ENCODE measurements at regions not wholly inside any gene's neighbourhood (a gene's known extent, or its start where the extent isn't known, plus 50 kb on each side); places are given as distances from the start of the nearest gene placed in this dataset.

DNA sequence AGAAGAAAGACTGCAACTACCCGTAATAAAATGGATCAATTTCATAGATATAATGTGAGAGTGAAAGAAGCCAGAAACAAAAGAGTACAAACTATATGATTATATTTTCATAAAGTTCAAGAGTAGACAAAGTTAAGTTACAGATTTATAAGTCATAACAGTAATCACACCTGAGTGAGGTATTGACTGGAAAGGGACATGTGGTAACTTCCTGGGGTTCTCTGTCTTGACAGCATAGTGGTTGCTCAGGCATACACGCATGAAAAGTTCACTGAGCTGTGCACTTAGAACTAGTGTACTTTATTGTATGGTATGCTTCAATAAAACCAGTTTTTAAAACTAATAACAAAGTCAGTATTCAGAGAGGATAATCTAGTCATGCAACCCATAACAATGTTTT, 653.6 kb downstream of the EPM2A start (continued):
- TF ChIP-seq NFYB (CRISPR knock-in tag; conservative IDR thresholded peaks at IDR 0.05; ENCODE audit: low read depth) = no peak
- TF ChIP-seq TEAD1 (CRISPR knock-in tag; IDR thresholded peaks at IDR 0.05) = no peak
- TF ChIP-seq, protein P1, sequence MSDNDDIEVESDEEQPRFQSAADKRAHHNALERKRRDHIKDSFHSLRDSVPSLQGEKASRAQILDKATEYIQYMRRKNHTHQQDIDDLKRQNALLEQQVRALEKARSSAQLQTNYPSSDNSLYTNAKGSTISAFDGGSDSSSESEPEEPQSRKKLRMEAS (CRISPR knock-in tag; IDR thresholded peaks at IDR 0.05) = no peak
- TF ChIP-seq, protein P2, sequence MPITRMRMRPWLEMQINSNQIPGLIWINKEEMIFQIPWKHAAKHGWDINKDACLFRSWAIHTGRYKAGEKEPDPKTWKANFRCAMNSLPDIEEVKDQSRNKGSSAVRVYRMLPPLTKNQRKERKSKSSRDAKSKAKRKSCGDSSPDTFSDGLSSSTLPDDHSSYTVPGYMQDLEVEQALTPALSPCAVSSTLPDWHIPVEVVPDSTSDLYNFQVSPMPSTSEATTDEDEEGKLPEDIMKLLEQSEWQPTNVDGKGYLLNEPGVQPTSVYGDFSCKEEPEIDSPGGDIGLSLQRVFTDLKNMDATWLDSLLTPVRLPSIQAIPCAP (CRISPR knock-in tag; IDR thresholded peaks at IDR 0.05) = no peak
- TF ChIP-seq ETV6 (CRISPR knock-in tag; IDR thresholded peaks at IDR 0.05) = no peak
- TF ChIP-seq PRRX2 (CRISPR knock-in tag; IDR thresholded peaks at IDR 0.05) = no peak
- TF ChIP-seq, protein P3, sequence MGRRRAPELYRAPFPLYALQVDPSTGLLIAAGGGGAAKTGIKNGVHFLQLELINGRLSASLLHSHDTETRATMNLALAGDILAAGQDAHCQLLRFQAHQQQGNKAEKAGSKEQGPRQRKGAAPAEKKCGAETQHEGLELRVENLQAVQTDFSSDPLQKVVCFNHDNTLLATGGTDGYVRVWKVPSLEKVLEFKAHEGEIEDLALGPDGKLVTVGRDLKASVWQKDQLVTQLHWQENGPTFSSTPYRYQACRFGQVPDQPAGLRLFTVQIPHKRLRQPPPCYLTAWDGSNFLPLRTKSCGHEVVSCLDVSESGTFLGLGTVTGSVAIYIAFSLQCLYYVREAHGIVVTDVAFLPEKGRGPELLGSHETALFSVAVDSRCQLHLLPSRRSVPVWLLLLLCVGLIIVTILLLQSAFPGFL (CRISPR knock-in tag; IDR thresholded peaks at IDR 0.05; ENCODE audit: borderline replicate concordance) = no peak
- TF ChIP-seq CREM (CRISPR knock-in tag; IDR thresholded peaks at IDR 0.05) = no peak
- TF ChIP-seq ZBTB21 (CRISPR knock-in tag; IDR thresholded peaks at IDR 0.05; ENCODE audit: borderline replicate concordance) = no peak
- TF ChIP-seq, protein P4, sequence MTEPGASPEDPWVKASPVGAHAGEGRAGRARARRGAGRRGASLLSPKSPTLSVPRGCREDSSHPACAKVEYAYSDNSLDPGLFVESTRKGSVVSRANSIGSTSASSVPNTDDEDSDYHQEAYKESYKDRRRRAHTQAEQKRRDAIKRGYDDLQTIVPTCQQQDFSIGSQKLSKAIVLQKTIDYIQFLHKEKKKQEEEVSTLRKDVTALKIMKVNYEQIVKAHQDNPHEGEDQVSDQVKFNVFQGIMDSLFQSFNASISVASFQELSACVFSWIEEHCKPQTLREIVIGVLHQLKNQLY (CRISPR knock-in tag; IDR thresholded peaks at IDR 0.05) = no peak
- no peak for TF ChIP-seq TCF7 (CRISPR knock-in tag; IDR thresholded peaks at IDR 0.05; ENCODE audit: low read depth)

DNA sequence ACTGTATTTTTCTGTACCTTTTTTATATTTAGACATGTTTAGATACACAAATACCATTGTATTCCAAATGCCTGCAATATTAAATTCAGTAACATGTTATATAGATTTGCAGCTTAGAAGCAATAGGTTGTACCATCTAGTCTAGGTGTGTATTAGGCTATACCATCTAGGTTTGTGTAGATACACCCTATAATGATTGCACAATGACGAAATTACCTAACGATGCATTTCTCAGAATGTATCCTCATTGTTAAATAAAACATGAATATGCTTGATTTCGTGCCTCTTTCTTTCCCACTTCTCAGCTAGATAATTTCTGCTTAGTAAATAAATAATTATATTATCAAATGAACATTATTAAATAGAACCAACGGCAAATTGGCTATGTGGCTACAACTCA, 653.0 kb downstream of the EPM2A start:
- Mint-ChIP-seq H3K9me3 (peaks cover 8% of the 10 kb centered on the region; the same call in 1 of the 2 replicates), H3K36me3 (no peaks in the 10 kb centered on the region), H3K4me1 (peaks cover 11% of the 10 kb centered on the region), H3K27me3 (ENCODE audit: low read depth) (no peaks in the 10 kb centered on the region), H3K27ac (no peak overlapping the region), H3K4me3 (no peak overlapping the region)
- TF ChIP-seq, protein P5, sequence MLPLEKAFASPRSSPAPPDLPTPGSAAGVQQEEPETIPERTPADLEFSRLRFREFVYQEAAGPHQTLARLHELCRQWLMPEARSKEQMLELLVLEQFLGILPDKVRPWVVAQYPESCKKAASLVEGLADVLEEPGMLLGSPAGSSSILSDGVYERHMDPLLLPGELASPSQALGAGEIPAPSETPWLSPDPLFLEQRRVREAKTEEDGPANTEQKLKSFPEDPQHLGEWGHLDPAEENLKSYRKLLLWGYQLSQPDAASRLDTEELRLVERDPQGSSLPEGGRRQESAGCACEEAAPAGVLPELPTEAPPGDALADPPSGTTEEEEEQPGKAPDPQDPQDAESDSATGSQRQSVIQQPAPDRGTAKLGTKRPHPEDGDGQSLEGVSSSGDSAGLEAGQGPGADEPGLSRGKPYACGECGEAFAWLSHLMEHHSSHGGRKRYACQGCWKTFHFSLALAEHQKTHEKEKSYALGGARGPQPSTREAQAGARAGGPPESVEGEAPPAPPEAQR (CRISPR knock-in tag; IDR thresholded peaks at IDR 0.05) = no peak
- TF ChIP-seq, protein P6, sequence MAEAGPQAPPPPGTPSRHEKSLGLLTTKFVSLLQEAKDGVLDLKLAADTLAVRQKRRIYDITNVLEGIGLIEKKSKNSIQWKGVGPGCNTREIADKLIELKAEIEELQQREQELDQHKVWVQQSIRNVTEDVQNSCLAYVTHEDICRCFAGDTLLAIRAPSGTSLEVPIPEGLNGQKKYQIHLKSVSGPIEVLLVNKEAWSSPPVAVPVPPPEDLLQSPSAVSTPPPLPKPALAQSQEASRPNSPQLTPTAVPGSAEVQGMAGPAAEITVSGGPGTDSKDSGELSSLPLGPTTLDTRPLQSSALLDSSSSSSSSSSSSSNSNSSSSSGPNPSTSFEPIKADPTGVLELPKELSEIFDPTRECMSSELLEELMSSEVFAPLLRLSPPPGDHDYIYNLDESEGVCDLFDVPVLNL (CRISPR knock-in tag; IDR thresholded peaks at IDR 0.05; ENCODE audit: borderline replicate concordance, low read depth) = no peak
- TF ChIP-seq IRF2 (CRISPR knock-in tag; IDR thresholded peaks at IDR 0.05; ENCODE audit: borderline replicate concordance, low read depth) = no peak
- no peak for ATAC-seq
- ChIA-PET CTCF (no interaction called here), POLR2A (no interaction called here)
- DNase-seq (ENCODE audit: low spot score) = no peak

DNA sequence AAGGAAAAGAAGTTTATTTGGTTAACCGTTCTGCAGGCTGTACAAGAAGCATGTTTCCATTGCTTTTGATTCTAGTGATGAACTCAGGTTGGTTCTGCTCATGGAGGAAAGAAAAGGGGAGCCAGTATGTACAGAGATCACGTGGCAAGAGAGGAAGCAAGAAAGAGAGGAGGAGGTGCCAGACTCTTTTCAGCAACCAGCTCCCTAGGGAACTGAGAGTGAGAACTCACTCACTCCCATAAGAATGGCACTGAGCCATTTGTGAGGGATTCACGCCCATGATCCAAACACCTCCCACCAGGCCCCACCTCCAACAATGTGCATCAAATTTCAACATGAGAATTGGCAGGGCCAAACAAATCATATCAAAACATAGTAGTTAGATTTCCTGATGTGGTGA, 649.1 kb downstream of the EPM2A start:
- no peak overlapping the region for H3K27ac Mint-ChIP-seq
- ChIA-PET POLR2A (no interaction called here), CTCF (no interaction called here)
- H3K4me3 Mint-ChIP-seq = no peak overlapping the region
- peaks cover 8% of the 10 kb centered on the region; the same call in 1 of the 2 replicates for H3K9me3 Mint-ChIP-seq
- DNase-seq (ENCODE audit: low spot score) (peak; percentile 12), ATAC-seq (peak; percentile 98)
- no peaks in the 10 kb centered on the region for H3K36me3 Mint-ChIP-seq
- no peaks in the 10 kb centered on the region for H3K27me3 Mint-ChIP-seq (ENCODE audit: low read depth)
- TF ChIP-seq, protein P7, sequence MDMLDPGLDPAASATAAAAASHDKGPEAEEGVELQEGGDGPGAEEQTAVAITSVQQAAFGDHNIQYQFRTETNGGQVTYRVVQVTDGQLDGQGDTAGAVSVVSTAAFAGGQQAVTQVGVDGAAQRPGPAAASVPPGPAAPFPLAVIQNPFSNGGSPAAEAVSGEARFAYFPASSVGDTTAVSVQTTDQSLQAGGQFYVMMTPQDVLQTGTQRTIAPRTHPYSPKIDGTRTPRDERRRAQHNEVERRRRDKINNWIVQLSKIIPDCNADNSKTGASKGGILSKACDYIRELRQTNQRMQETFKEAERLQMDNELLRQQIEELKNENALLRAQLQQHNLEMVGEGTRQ (CRISPR knock-in tag; IDR thresholded peaks at IDR 0.05) = peak; percentile 76
- TF ChIP-seq, protein P8, sequence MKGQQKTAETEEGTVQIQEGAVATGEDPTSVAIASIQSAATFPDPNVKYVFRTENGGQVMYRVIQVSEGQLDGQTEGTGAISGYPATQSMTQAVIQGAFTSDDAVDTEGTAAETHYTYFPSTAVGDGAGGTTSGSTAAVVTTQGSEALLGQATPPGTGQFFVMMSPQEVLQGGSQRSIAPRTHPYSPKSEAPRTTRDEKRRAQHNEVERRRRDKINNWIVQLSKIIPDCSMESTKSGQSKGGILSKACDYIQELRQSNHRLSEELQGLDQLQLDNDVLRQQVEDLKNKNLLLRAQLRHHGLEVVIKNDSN (CRISPR knock-in tag; IDR thresholded peaks at IDR 0.05) = peak; percentile 67
- no peak for TF ChIP-seq ATF1 (CRISPR knock-in tag; IDR thresholded peaks at IDR 0.05)
- H3K4me1 Mint-ChIP-seq = peaks cover 11% of the 10 kb centered on the region

All from WTC11 (cell line).